ENCODE measurements at regions not wholly inside any gene's neighbourhood (a gene's known extent, or its start where the extent isn't known, plus 50 kb on each side); places are given as distances from the start of the nearest gene placed in this dataset.

DNA sequence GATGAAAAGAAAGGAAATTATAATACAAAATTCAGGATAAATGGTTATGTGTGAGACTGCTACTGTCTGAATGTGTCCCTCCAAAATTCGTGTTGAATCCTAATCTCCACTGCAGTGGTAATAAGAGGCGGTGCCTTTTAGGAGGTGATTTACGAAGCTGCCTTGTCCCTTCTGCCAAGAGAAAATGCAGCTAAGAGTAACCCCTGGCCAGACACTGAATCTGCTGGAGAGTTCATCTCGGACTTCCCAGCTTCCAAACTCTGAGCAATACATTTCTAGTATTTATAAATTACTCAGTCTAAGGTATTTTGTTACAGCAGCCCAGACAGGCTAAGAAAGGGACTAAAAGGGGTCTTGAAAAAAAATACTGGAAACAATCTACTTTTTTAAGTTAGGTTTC lies 152.6 kb downstream of the KLF12 start:
- Histone ChIP-seq H3K4me1 (ENCODE audit: control insufficient read depth, insufficient read depth, low read length) (no peaks in the 10 kb centered on the region), H3K27ac (ENCODE audit: insufficient read depth, low read length) (no peak overlapping the region), H3K14ac (replicated peaks; ENCODE audit: low read depth, low read length) (no peak overlapping the region), H3K9ac (ENCODE audit: low read depth, low read length) (no peak overlapping the region), H3K4me2 (ENCODE audit: low read depth, low read length) (peak overlapping the region; percentile 82), H2BK20ac (ENCODE audit: low read depth, low read length) (no peak overlapping the region), H4K5ac (ENCODE audit: low read depth, low read length) (no peak overlapping the region), H2BK15ac (ENCODE audit: low read depth, low read length) (no peak overlapping the region), H3K56ac (ENCODE audit: extremely low read depth, insufficient read depth, low read length) (no peak overlapping the region), H3K9me1 (ENCODE audit: insufficient read depth, low read length) (peaks cover 11% of the 10 kb centered on the region), H3K36me3 (ENCODE audit: control insufficient read depth, insufficient read depth, low read length) (peaks cover 2% of the 10 kb centered on the region), H2AFZ (replicated peaks; ENCODE audit: low read length, poor library complexity) (no peak overlapping the region), H3K4ac (ENCODE audit: low read depth, low read length) (no peak overlapping the region), H3K27me3 (ENCODE audit: control insufficient read depth, insufficient read depth, low read length) (no peaks in the 10 kb centered on the region), H3K79me1 (ENCODE audit: low read depth in 1 of 2, low read length in 2 of 2) (peaks cover 31 to 52% of the 10 kb centered on the region in 2 experiments), H3K9me3 (ENCODE audit: control insufficient read depth, insufficient read depth, low read length) (no peaks in the 10 kb centered on the region), H2AK5ac (ENCODE audit: low read depth, low read length) (no peak overlapping the region), H4K20me1 (ENCODE audit: insufficient read depth, low read length) (0 out of 2 replicates have a peak, but pooled peaks cover 3% of the 10 kb centered on the region), H4K8ac (ENCODE audit: low read depth in 2 of 2, low read length in 2 of 2) (no peak overlapping the region), H3K4me3 (ENCODE audit: insufficient read depth, low read depth, low read length) (no peak overlapping the region), H2AK9ac (replicated peaks; ENCODE audit: low read depth, low read length, poor library complexity) (no peak overlapping the region), H3K18ac (ENCODE audit: low read depth, low read length) (no peak overlapping the region), H2BK5ac (ENCODE audit: low read depth, low read length, poor library complexity, severe bottlenecking) (no peak overlapping the region), H4K91ac (ENCODE audit: insufficient read depth, low read depth, low read length) (no peak overlapping the region), H2BK120ac (ENCODE audit: low read depth, low read length) (no peak overlapping the region), H3K23ac (ENCODE audit: low read depth, low read length) (no peak overlapping the region)
- intact Hi-C loops (cut with micrococcal nuclease) (no loop called here), in situ Hi-C loops (cut with MboI; ENCODE audit: low sequenced_read_pairs) (no loop called here), dilution Hi-C loops (cut with HindIII; ENCODE audit: low sequenced_read_pairs, unreplicated experiment) (no loop called here)
- ChIA-PET POLR2A (ENCODE audit: unreplicated experiment) (no interaction called here), CTCF (no interaction called here)
- peak; percentile 51 for DNase-seq
- TF ChIP-seq MAZ (IDR thresholded peaks at IDR 0.05; ENCODE audit: borderline replicate concordance, low read depth, low read length) (no peak), RCOR1 (IDR thresholded peaks at IDR 0.05; ENCODE audit: insufficient replicate concordance, low read length) (no peak), RAD21 (IDR thresholded peaks at IDR 0.05; ENCODE audit: low read length) (no peak), MXI1 (IDR thresholded peaks at IDR 0.05; ENCODE audit: borderline replicate concordance, low read depth, low read length) (no peak), POLR2A (IDR thresholded peaks at IDR 0.05; ENCODE audit: low read depth, low read length) (no peak), NFE2L2 (IDR thresholded peaks at IDR 0.05; ENCODE audit: low read depth, low read length) (no peak), SMC3 (IDR thresholded peaks at IDR 0.05; ENCODE audit: low read depth, low read length) (no peak), MAFK (IDR thresholded peaks at IDR 0.05; ENCODE audit: low read depth, low read length) (no peak)
- TF ChIP-seq, protein P1, sequence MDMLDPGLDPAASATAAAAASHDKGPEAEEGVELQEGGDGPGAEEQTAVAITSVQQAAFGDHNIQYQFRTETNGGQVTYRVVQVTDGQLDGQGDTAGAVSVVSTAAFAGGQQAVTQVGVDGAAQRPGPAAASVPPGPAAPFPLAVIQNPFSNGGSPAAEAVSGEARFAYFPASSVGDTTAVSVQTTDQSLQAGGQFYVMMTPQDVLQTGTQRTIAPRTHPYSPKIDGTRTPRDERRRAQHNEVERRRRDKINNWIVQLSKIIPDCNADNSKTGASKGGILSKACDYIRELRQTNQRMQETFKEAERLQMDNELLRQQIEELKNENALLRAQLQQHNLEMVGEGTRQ (IDR thresholded peaks at IDR 0.05; ENCODE audit: low read depth, low read length): no peak
- TF ChIP-seq, protein P2, sequence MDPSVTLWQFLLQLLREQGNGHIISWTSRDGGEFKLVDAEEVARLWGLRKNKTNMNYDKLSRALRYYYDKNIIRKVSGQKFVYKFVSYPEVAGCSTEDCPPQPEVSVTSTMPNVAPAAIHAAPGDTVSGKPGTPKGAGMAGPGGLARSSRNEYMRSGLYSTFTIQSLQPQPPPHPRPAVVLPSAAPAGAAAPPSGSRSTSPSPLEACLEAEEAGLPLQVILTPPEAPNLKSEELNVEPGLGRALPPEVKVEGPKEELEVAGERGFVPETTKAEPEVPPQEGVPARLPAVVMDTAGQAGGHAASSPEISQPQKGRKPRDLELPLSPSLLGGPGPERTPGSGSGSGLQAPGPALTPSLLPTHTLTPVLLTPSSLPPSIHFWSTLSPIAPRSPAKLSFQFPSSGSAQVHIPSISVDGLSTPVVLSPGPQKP (IDR thresholded peaks at IDR 0.05; ENCODE audit: borderline replicate concordance, low read depth, low read length): no peak
- no CpG with 5 or more reads among the region's 4 CpGs for WGBS, 2 experiments (ENCODE audit: extremely low coverage in 2 of 2, insufficient read length in 1 of 2)
- ATAC-seq (ENCODE audit: low read depth): peak; percentile 88
- BruUV-seq (replicated peaks): no TSS peak
